Neutrophil (primary cell): ENCODE measurements at regions not wholly inside any gene's neighbourhood (a gene's known extent, or its start where the extent isn't known, plus 50 kb on each side); places are given as distances from the start of the nearest gene placed in this dataset.
"Not testable (repeated sequence)": the region's sequence is repeated elsewhere in the genome, so short reads cannot be mapped to it uniquely, and the experiment has no call there.

Experiments used
- H3K27ac ChIP-seq: fragments of 200-600 bp; sonication (generic); 2 replicates; pipeline ENCODE4 v1.5.1; 2016; ENCODE audit warnings: mild to moderate bottlenecking, moderate library complexity
- H3K27me3 ChIP-seq: fragments of 200-600 bp; sonication (generic); 2 replicates; pipeline ENCODE4 v1.6.0; 2016; ENCODE audit warnings: mild to moderate bottlenecking
- H3K36me3 ChIP-seq: fragments of 200-600 bp; sonication (generic); 2 replicates; pipeline ENCODE4 v1.5.1; 2017
- H3K4me1 ChIP-seq, 2 experiments: fragments of 200-600 bp in 1 of 2; sonication (generic) in 1 of 2; 1 replicate in 1 of 2; 2 replicates in 1 of 2; pipeline versions ENCODE4 v1.5.1 to v1.6.1; 2013 to 2016; ENCODE audit warnings: low read depth in 1 of 2, low read length in 1 of 2, mild to moderate bottlenecking in 1 of 2, moderate library complexity in 1 of 2; ENCODE audit not compliant: control insufficient read depth in 1 of 2, insufficient read depth in 1 of 2
- H3K4me3 ChIP-seq, 2 experiments: fragments of 200-600 bp in 1 of 2; sonication (generic) in 1 of 2; 1 replicate in 1 of 2; 2 replicates in 1 of 2; pipeline ENCODE4 v1.5.1; 2013 to 2016; ENCODE audit warnings: low read depth in 1 of 2, low read length in 1 of 2, mild to moderate bottlenecking in 1 of 2, moderate library complexity in 1 of 2
- H3K9me3 ChIP-seq: fragments of 200-600 bp; sonication (generic); 2 replicates; pipeline ENCODE4 v1.5.1; 2016
- CTCF ChIP-seq: fragments of 200-600 bp; sonication (generic); IDR thresholded peaks from 2 replicates; pipeline ENCODE4 v1.5.1; 2016; ENCODE audit warnings: antibody characterized with exemption

DNA sequence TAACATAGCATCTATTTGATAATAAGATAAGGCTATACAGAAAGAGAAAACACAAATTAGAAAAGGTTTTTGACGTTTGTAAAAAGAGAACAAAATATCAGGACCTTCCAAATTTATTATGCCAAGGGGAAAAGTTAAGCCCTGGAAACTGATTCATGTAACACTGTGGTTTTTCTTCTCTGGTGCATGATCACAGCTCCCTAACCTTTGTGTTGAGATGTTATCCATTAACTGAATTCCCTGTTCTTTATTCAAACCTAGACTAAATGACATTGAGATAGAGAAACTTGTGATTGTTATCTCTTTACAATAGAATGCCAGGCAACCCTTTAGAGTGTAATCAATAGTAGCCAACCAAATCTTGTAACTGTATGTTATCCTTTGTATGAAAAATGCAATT lies 141.5 kb upstream of the NRG3 start:
- Histone ChIP-seq H3K27me3 (no peaks in the 10 kb centered on the region), H3K4me3 (no peak overlapping the region), H3K27ac (no peak overlapping the region), H3K36me3 (no peaks in the 10 kb centered on the region), H3K4me1 (no peaks in the 10 kb centered on the region), H3K9me3 (no peaks in the 10 kb centered on the region)
- no peak for TF ChIP-seq CTCF

DNA sequence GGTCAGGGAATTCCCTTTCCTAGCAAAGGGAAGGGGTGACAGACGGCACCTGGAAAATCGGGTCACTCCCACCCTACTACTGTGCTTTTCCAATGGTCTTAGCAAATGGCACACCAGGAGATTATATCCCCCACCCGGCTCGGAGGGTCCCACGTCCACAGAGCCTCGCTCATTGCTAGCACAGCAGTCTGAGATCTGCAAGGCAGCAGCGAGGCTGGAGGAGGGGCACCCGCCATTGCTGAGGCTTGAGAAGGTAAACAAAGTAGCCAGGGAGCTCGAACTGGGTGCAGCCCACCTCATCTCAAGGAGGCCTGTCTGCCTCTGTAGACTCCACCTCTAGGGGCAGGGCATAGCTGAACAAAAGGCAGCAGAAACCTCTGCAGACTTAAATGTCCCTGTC lies 139.8 kb upstream of the NRG3 start:
- H3K27ac ChIP-seq, H3K4me3 ChIP-seq, H3K9me3 ChIP-seq, H3K27me3 ChIP-seq, H3K4me1 ChIP-seq, H3K36me3 ChIP-seq: not testable (repeated sequence)

GRCh38 chr10:81759111-81759510 lies 115.9 kb upstream of the NRG3 start:
- Histone ChIP-seq H3K9me3 (no peaks in the 10 kb centered on the region), H3K36me3 (no peaks in the 10 kb centered on the region), H3K4me3 (no peak overlapping the region), H3K27me3 (no peaks in the 10 kb centered on the region), H3K27ac (no peak overlapping the region), H3K4me1 (no peaks in the 10 kb centered on the region)
- no peak for TF ChIP-seq CTCF

GRCh38 chr10:81784111-81784597 lies 90.8 kb upstream of the NRG3 start:
- Histone ChIP-seq H3K27me3 (no peaks in the 10 kb centered on the region), H3K4me1 (no peaks in the 10 kb centered on the region), H3K9me3 (no peaks in the 10 kb centered on the region), H3K4me3 (no peak overlapping the region), H3K36me3 (no peaks in the 10 kb centered on the region), H3K27ac (no peak overlapping the region)
- TF ChIP-seq CTCF, result no peak

- Histone ChIP-seq H3K4me3 (no peak overlapping the region), H3K4me1 (no peaks in the 10 kb centered on the region), H3K9me3 (no peaks in the 10 kb centered on the region), H3K27me3 (no peaks in the 10 kb centered on the region), H3K36me3 (no peaks in the 10 kb centered on the region), H3K27ac (no peak overlapping the region)
- TF ChIP-seq CTCF, result no peak
Measured at GRCh38 chr10:81792729-81793128, 82.3 kb upstream of the NRG3 start.

DNA sequence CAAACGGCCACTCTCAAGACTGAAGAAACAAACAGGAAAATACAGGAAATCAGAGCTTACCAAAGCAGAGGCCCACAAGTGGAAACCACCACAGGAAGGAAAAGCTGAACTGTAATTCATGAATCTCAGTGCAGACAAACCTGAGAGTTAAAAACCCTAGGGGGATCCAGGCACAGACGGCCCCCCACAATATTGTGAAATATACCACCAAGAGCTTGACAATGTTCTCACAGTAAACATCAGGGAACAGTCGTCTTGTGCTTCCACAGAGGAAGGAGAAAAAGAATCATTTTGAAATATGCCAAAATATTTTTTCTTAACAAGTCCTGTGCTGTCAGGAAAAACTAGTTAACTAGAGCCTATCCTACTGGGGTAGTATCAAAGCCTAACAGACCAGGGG lies 68.2 kb upstream of the NRG3 start:
- no peak overlapping the region for H3K4me3 ChIP-seq
- no peaks in the 10 kb centered on the region for H3K27me3 ChIP-seq
- TF ChIP-seq CTCF, result no peak
- H3K27ac ChIP-seq, result no peak overlapping the region
- no peaks in the 10 kb centered on the region for H3K4me1 ChIP-seq
- H3K9me3 ChIP-seq, result no peaks in the 10 kb centered on the region
- no peaks in the 10 kb centered on the region for H3K36me3 ChIP-seq
